ENCODE measurements at regions not wholly inside any gene's neighbourhood (a gene's known extent, or its start where the extent isn't known, plus 50 kb on each side); places are given as distances from the start of the nearest gene placed in this dataset.

DNA sequence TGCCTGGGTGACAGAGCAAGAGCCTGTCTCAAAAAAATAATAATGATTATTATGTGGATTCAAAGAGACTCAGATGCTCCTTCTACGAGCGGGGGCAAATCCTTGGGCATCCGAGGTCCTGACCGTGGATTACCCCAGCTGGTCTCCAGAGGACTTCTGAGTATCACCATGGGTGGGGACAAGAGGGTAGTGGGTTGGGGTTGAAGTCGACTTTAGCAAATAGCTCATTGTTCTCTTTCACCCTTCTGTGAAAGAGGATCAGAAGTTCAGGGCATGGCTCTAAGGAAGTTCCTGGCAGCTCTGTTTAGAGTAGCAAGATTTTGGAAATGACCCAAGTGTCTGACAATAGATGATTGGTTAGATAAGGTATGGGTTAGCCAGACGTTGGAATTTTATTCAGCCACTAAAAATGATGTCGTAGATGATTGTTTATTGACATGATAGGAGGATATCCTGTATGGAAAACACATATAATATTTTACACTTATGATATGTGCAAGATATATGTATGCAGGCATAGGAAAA, 59.0 kb upstream of the SPRED2 start:
- Histone ChIP-seq H3K36me3 (replicated peaks in 1 of 2; ENCODE audit: control extremely low read depth in 1 of 2, control insufficient read depth in 1 of 2, extremely low read depth in 1 of 2, insufficient read depth in 2 of 2, low read length in 1 of 2) (no peaks in the 10 kb centered on the region), H3K4me1 (ENCODE audit: control insufficient read depth in 2 of 2, insufficient read depth in 2 of 2, low read length in 2 of 2) (no peaks in the 10 kb centered on the region), H2AFZ (ENCODE audit: insufficient read depth, low read depth, low read length, poor library complexity, severe bottlenecking) (no peak overlapping the region), H4K20me1 (ENCODE audit: control insufficient read depth, insufficient read depth, low read length, poor library complexity, severe bottlenecking) (no peaks in the 10 kb centered on the region), H3K27ac (ENCODE audit: low read length in 2 of 2) (no peak overlapping the region), H3K27me3 (replicated peaks in 1 of 4; ENCODE audit: control extremely low read depth in 1 of 4, control insufficient read depth in 3 of 4, insufficient read depth in 4 of 4, low read length in 3 of 4) (peaks cover 0 to 14% (median 1%) of the 10 kb centered on the region in 4 experiments), H3K4me2 (replicated peaks; ENCODE audit: low read depth, low read length, poor library complexity, severe bottlenecking) (no peak overlapping the region), H3K9me3 (ENCODE audit: control extremely low read depth in 1 of 3, control insufficient read depth in 2 of 3, insufficient read depth in 1 of 3, low read length in 2 of 3) (peaks cover 0 to 11% (median 0%) of the 10 kb centered on the region in 3 donors), H3K4me3 (ENCODE audit: control extremely low read depth in 1 of 5, extremely low read depth in 1 of 5, insufficient read depth in 1 of 5, low read depth in 2 of 5, low read length in 4 of 5) (no peak overlapping the region), H3K79me2 (ENCODE audit: control insufficient read depth, insufficient read depth, low read length) (no peaks in the 10 kb centered on the region), H3K9ac (ENCODE audit: low read length) (no peak overlapping the region)
- DNase-seq, result no peak
- H3K27me3 Mint-ChIP-seq, result peaks cover 26% of the 10 kb centered on the region
- TF ChIP-seq, protein P1, sequence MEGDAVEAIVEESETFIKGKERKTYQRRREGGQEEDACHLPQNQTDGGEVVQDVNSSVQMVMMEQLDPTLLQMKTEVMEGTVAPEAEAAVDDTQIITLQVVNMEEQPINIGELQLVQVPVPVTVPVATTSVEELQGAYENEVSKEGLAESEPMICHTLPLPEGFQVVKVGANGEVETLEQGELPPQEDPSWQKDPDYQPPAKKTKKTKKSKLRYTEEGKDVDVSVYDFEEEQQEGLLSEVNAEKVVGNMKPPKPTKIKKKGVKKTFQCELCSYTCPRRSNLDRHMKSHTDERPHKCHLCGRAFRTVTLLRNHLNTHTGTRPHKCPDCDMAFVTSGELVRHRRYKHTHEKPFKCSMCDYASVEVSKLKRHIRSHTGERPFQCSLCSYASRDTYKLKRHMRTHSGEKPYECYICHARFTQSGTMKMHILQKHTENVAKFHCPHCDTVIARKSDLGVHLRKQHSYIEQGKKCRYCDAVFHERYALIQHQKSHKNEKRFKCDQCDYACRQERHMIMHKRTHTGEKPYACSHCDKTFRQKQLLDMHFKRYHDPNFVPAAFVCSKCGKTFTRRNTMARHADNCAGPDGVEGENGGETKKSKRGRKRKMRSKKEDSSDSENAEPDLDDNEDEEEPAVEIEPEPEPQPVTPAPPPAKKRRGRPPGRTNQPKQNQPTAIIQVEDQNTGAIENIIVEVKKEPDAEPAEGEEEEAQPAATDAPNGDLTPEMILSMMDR (IDR thresholded peaks at IDR 0.05), result no peak
- no peak for TF ChIP-seq EZH2 (IDR thresholded peaks at IDR 0.05; ENCODE audit: borderline replicate concordance, insufficient read depth, low read depth, low read length, poor library complexity, severe bottlenecking)
- intact Hi-C loops (cut with micrococcal nuclease), result no loop called here
- CTCF ChIA-PET, result no interaction called here
- H3K4me1 Mint-ChIP-seq, result no peaks in the 10 kb centered on the region
- 100% methylated on average over 4 of the region's 7 CpGs for WGBS (ENCODE audit: insufficient coverage)
- H3K27ac Mint-ChIP-seq, result no peak overlapping the region
- H3K4me3 Mint-ChIP-seq, result no peak overlapping the region
- peaks cover 4% of the 10 kb centered on the region for H3K9me3 Mint-ChIP-seq (ENCODE audit: insufficient read depth)
- POLR2A ChIA-PET, result no interaction called here
- no peak for ATAC-seq (ENCODE audit: low read depth)

- WGBS (ENCODE audit: insufficient coverage), result no CpG with 5 or more reads among the region's 3 CpGs
- DNase-seq, result no peak
- H3K4me3 ChIP-seq (ENCODE audit: control extremely low read depth in 1 of 5, extremely low read depth in 1 of 5, insufficient read depth in 1 of 5, low read depth in 2 of 5, low read length in 4 of 5), result no peak overlapping the region
- no peak for ATAC-seq (ENCODE audit: low read depth)
- Mint-ChIP-seq H3K4me3 (no peak overlapping the region), H3K9me3 (ENCODE audit: insufficient read depth) (peaks cover 4% of the 10 kb centered on the region), H3K27ac (no peak overlapping the region), H3K27me3 (peaks cover 28% of the 10 kb centered on the region), H3K4me1 (no peaks in the 10 kb centered on the region)
- H3K79me2 ChIP-seq (ENCODE audit: control insufficient read depth, insufficient read depth, low read length), result no peaks in the 10 kb centered on the region
- H3K9ac ChIP-seq (ENCODE audit: low read length), result no peak overlapping the region
- H3K4me2 ChIP-seq (replicated peaks; ENCODE audit: low read depth, low read length, poor library complexity, severe bottlenecking), result no peak overlapping the region
- H3K36me3 ChIP-seq (replicated peaks in 1 of 2; ENCODE audit: control extremely low read depth in 1 of 2, control insufficient read depth in 1 of 2, extremely low read depth in 1 of 2, insufficient read depth in 2 of 2, low read length in 1 of 2), result no peaks in the 10 kb centered on the region
- TF ChIP-seq EZH2 (IDR thresholded peaks at IDR 0.05; ENCODE audit: borderline replicate concordance, insufficient read depth, low read depth, low read length, poor library complexity, severe bottlenecking), result no peak
- TF ChIP-seq, protein P1 (IDR thresholded peaks at IDR 0.05), result no peak
- no peak overlapping the region for H2AFZ ChIP-seq (ENCODE audit: insufficient read depth, low read depth, low read length, poor library complexity, severe bottlenecking)
- ChIA-PET CTCF (no interaction called here), POLR2A (no interaction called here)
- no peaks in the 10 kb centered on the region for H3K4me1 ChIP-seq (ENCODE audit: control insufficient read depth in 2 of 2, insufficient read depth in 2 of 2, low read length in 2 of 2)
- intact Hi-C loops (cut with micrococcal nuclease), result no loop called here
- peaks cover 0 to 11% (median 0%) of the 10 kb centered on the region in 3 donors for H3K9me3 ChIP-seq (ENCODE audit: control extremely low read depth in 1 of 3, control insufficient read depth in 2 of 3, insufficient read depth in 1 of 3, low read length in 2 of 3)
- H3K27me3 ChIP-seq (replicated peaks in 1 of 4; ENCODE audit: control extremely low read depth in 1 of 4, control insufficient read depth in 3 of 4, insufficient read depth in 4 of 4, low read length in 3 of 4), result peaks cover 0 to 14% (median 1%) of the 10 kb centered on the region in 4 experiments
- H3K27ac ChIP-seq (ENCODE audit: low read length in 2 of 2), result no peak overlapping the region
- H4K20me1 ChIP-seq (ENCODE audit: control insufficient read depth, insufficient read depth, low read length, poor library complexity, severe bottlenecking), result no peaks in the 10 kb centered on the region
These were observed 57.8 kb upstream of the SPRED2 start for GRCh38 chr2:65490222-65490621.

Data from B cell (primary cell).